SK-N-SH treated with all-trans-retinoic acid at 6 μM for 48 hours (cell line): ENCODE measurements at regions not wholly inside any gene's neighbourhood (a gene's known extent, or its start where the extent isn't known, plus 50 kb on each side); places are given as distances from the start of the nearest gene placed in this dataset.

Experiments
- ATAC-seq: fragments of 200-7000 bp; cut with Tn5 transposase; 3 replicates; pipeline ENCODE4 v1.9.1; 2020; ENCODE audit warnings: mild to moderate bottlenecking, moderate library complexity
- BACH2 ChIP-seq: fragments of 250-450 bp; sonication (Bioruptor Pico); IDR thresholded peaks from 2 replicates; pipeline ENCODE4 v1.9.0; 2021; ENCODE audit warnings: mild to moderate bottlenecking, borderline replicate concordance
- CREB5 ChIP-seq: fragments of 250-450 bp; sonication (Bioruptor Pico); IDR thresholded peaks from 2 replicates; pipeline ENCODE4 v1.5.1; 2020; ENCODE audit warnings: low read depth, mild to moderate bottlenecking, moderate library complexity
- CSDC2 ChIP-seq: fragments of 250-450 bp; sonication (Bioruptor Pico); IDR thresholded peaks from 2 replicates; pipeline ENCODE4 v1.5.0; 2020; ENCODE audit warnings: mild to moderate bottlenecking, moderate library complexity
- CSRNP3 ChIP-seq: fragments of 250-450 bp; sonication (Bioruptor Pico); IDR thresholded peaks from 2 replicates; pipeline ENCODE4 v1.5.1; 2021; ENCODE audit warnings: mild to moderate bottlenecking, moderate library complexity
- ESRRG ChIP-seq: fragments of 250-450 bp; sonication (Bioruptor Pico); IDR thresholded peaks from 2 replicates; pipeline ENCODE4 v1.6.1; 2021; ENCODE audit warnings: mild to moderate bottlenecking
- ISL1 ChIP-seq: fragments of 250-450 bp; sonication (Bioruptor Pico); IDR thresholded peaks from 2 replicates; pipeline ENCODE4 v2.1.2; 2022; ENCODE audit warnings: mild to moderate bottlenecking, moderate library complexity
- OSR1 ChIP-seq: fragments of 250-450 bp; sonication (Bioruptor Pico); IDR thresholded peaks from 2 replicates; pipeline ENCODE4 v1.8.0; 2022; ENCODE audit warnings: moderate library complexity, mild to moderate bottlenecking, inconsistent platforms
- PATZ1 ChIP-seq: fragments of 250-450 bp; sonication (Bioruptor Pico); IDR thresholded peaks from 2 replicates; pipeline ENCODE4 v1.8.0; 2020; ENCODE audit warnings: mild to moderate bottlenecking, moderate library complexity, borderline replicate concordance
- POU6F1 ChIP-seq: fragments of 250-450 bp; sonication (Bioruptor Pico); IDR thresholded peaks from 2 replicates; pipeline ENCODE4 v1.8.0; 2021; ENCODE audit warnings: low read depth, mild to moderate bottlenecking, moderate library complexity, borderline replicate concordance
- PPARA ChIP-seq: fragments of 250-450 bp; sonication (Bioruptor Pico); IDR thresholded peaks from 2 replicates; pipeline ENCODE4 v1.5.0; 2020; ENCODE audit warnings: mild to moderate bottlenecking, borderline replicate concordance
- RARB ChIP-seq: fragments of 250-450 bp; sonication (Bioruptor Pico); IDR thresholded peaks from 2 replicates; pipeline ENCODE4 v1.8.0; 2021; ENCODE audit warnings: mild to moderate bottlenecking, moderate library complexity
- SNAI2 ChIP-seq: fragments of 250-450 bp; sonication (Bioruptor Pico); IDR thresholded peaks from 2 replicates; pipeline ENCODE4 v1.5.0; 2020; ENCODE audit warnings: mild to moderate bottlenecking, moderate library complexity
- TCF4 ChIP-seq: fragments of 250-450 bp; sonication (Bioruptor Pico); IDR thresholded peaks from 2 replicates; pipeline ENCODE4 v1.8.0; 2021; ENCODE audit warnings: mild to moderate bottlenecking, moderate library complexity, borderline replicate concordance
- TSHZ2 ChIP-seq: fragments of 250-450 bp; sonication (Bioruptor Pico); IDR thresholded peaks from 2 replicates; pipeline ENCODE4 v1.5.0; 2020; ENCODE audit warnings: mild to moderate bottlenecking, moderate library complexity
- ZC3H10 ChIP-seq: fragments of 250-450 bp; sonication (Bioruptor Pico); IDR thresholded peaks from 2 replicates; pipeline ENCODE4 v1.5.1; 2021; ENCODE audit warnings: mild to moderate bottlenecking, moderate library complexity
- ZFP3 ChIP-seq: fragments of 250-450 bp; sonication (Bioruptor Pico); IDR thresholded peaks from 2 replicates; pipeline ENCODE4 v1.5.0; 2020; ENCODE audit warnings: mild to moderate bottlenecking, moderate library complexity
- ZFP30 ChIP-seq: fragments of 450-650 bp; formaldehyde crosslinking; IDR thresholded peaks from 2 replicates; pipeline ENCODE4 v1.5.0; 2022; ENCODE audit warnings: mild to moderate bottlenecking, moderate library complexity
- ZNF70 ChIP-seq: fragments of 450-650 bp; formaldehyde crosslinking; IDR thresholded peaks from 2 replicates; pipeline ENCODE4 v1.5.0; 2020; ENCODE audit warnings: mild to moderate bottlenecking, moderate library complexity

GRCh38 chr7:123279949-123280348 is 80.2 kb upstream of the SLC13A1 start:
- TF ChIP-seq CREB5, result no peak
- TF ChIP-seq ESRRG (CRISPR knock-in tag), result no peak
- TF ChIP-seq SNAI2 (CRISPR knock-in tag), result no peak
- TF ChIP-seq ZFP3 (CRISPR knock-in tag), result no peak
- TF ChIP-seq OSR1 (CRISPR knock-in tag), result no peak
- TF ChIP-seq CSRNP3 (CRISPR knock-in tag), result no peak
- no peak for TF ChIP-seq ZC3H10 (CRISPR knock-in tag)
- TF ChIP-seq ZFP30, result no peak
- TF ChIP-seq POU6F1 (CRISPR knock-in tag), result no peak

GRCh38 chr7:123275036-123275753 is 75.4 kb upstream of the SLC13A1 start:
- no peak for ATAC-seq
- TF ChIP-seq CSDC2, result no peak
- TF ChIP-seq ISL1, result peak; percentile 58; the same call in 1 of the 2 replicates

More at GRCh38 chr7:123279949-123280348, 80.2 kb upstream of the SLC13A1 start:
- no peak for ATAC-seq

- TF ChIP-seq ISL1 (no peak), ZFP3 (CRISPR knock-in tag) (no peak), ZC3H10 (CRISPR knock-in tag) (no peak), TCF4 (CRISPR knock-in tag) (no peak), TSHZ2 (CRISPR knock-in tag) (no peak), SNAI2 (CRISPR knock-in tag) (0 out of 2 replicates have a peak, but pooled peaks have one; percentile 44)
- no peak for ATAC-seq
Measured at GRCh38 chr7:123273185-123273584, 73.4 kb upstream of the SLC13A1 start.

GRCh38 chr7:123271856-123272255 is 72.1 kb upstream of the SLC13A1 start:
- TF ChIP-seq ZC3H10 (CRISPR knock-in tag) (no peak), OSR1 (CRISPR knock-in tag) (no peak), PPARA (CRISPR knock-in tag) (no peak), PATZ1 (CRISPR knock-in tag) (no peak), ZFP3 (CRISPR knock-in tag) (no peak), ZFP30 (no peak), ESRRG (CRISPR knock-in tag) (no peak), RARB (no peak), CREB5 (no peak), POU6F1 (CRISPR knock-in tag) (no peak), TSHZ2 (CRISPR knock-in tag) (no peak), BACH2 (CRISPR knock-in tag) (no peak), ZNF70 (CRISPR knock-in tag) (no peak)
- TF ChIP-seq, all 23 proteins: peak for 0
- no peak for ATAC-seq
